GM23338 (cell line): ENCODE measurements at regions not wholly inside any gene's neighbourhood (a gene's known extent, or its start where the extent isn't known, plus 50 kb on each side); places are given as distances from the start of the nearest gene placed in this dataset.

Experiments used
- EZH2 ChIP-seq: fragments of 200-600 bp; sonication (generic); IDR thresholded peaks from one replicate; pipeline ENCODE4 v1.8.0; 2017; ENCODE audit warnings: antibody characterized with exemption, mild to moderate bottlenecking, low read depth; ENCODE audit not compliant: unreplicated experiment
- JUNB ChIP-seq: IDR thresholded peaks from one replicate; pipeline ENCODE4 v1.6.1; 2016; ENCODE audit warnings: antibody characterized with exemption; ENCODE audit not compliant: unreplicated experiment
- TF ChIP-seq, protein P1 (sequence below), 2 experiments: fragments of 200-600 bp in 1 of 2; sonication (generic) in 1 of 2; conservative IDR thresholded peaks; 2 replicates each; pipeline versions ENCODE4 v1.5.1 to v1.6.1; 2016 to 2017; ENCODE audit warnings: antibody characterized with exemption in 2 of 2, low read depth in 2 of 2, mild to moderate bottlenecking in 2 of 2, moderate library complexity in 1 of 2

DNA sequence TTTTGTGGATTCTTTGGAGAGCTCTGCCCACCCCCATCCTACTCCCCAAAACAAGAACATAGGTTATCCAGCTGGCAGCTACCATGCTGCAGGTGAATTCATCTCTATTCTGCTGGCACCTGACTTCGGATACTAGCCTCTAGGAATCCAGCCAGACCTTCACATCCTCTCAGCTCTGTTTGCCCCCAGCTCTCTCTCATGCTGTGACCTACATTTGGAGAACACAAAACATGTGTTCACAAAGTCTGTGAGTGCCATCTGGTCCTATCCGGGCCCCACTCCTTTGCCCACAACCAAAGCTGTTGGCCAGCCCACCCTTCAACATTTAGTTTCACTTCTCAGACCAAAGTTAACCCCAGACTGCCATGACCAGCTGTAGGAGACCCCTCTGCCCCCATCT, 89.4 kb upstream of the C3orf80 start:
- TF ChIP-seq EZH2 (no peak), JUNB (no peak)
- TF ChIP-seq, protein P1, sequence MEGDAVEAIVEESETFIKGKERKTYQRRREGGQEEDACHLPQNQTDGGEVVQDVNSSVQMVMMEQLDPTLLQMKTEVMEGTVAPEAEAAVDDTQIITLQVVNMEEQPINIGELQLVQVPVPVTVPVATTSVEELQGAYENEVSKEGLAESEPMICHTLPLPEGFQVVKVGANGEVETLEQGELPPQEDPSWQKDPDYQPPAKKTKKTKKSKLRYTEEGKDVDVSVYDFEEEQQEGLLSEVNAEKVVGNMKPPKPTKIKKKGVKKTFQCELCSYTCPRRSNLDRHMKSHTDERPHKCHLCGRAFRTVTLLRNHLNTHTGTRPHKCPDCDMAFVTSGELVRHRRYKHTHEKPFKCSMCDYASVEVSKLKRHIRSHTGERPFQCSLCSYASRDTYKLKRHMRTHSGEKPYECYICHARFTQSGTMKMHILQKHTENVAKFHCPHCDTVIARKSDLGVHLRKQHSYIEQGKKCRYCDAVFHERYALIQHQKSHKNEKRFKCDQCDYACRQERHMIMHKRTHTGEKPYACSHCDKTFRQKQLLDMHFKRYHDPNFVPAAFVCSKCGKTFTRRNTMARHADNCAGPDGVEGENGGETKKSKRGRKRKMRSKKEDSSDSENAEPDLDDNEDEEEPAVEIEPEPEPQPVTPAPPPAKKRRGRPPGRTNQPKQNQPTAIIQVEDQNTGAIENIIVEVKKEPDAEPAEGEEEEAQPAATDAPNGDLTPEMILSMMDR (conservative IDR thresholded peaks at IDR 0.05; ENCODE audit: low read depth in 2 of 2) = no peak
